ENCODE measurements at regions not wholly inside any gene's neighbourhood (a gene's known extent, or its start where the extent isn't known, plus 50 kb on each side); places are given as distances from the start of the nearest gene placed in this dataset.

DNA sequence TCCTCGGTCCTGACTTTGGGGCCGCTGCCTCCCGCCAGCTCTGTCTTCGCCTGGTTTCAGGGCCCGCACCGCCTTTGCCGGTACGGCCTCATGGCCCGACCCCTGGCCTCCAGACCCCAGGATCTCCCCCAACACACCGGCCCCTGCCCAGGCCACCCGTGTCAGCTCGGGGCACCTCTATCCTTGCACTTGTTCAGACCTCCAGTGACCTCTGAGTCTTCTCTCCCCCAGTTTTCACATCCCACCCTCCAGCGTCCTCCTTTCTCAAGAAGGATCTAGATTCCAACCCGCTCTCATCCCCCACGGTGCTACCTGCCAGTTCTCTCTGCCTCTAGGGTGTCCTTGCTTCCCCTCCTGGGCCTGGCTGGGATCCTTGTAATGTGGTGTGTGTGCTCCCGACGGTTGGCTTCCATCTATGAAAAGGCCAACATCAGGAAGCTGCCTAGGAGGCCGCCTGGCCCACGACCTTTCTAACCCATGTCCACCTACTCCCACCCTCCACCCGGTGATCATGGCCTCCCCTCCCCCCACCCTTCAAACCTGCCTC, 61.1 kb downstream of the SPATA31C2 start:
- no peak for DNase-seq

DNA sequence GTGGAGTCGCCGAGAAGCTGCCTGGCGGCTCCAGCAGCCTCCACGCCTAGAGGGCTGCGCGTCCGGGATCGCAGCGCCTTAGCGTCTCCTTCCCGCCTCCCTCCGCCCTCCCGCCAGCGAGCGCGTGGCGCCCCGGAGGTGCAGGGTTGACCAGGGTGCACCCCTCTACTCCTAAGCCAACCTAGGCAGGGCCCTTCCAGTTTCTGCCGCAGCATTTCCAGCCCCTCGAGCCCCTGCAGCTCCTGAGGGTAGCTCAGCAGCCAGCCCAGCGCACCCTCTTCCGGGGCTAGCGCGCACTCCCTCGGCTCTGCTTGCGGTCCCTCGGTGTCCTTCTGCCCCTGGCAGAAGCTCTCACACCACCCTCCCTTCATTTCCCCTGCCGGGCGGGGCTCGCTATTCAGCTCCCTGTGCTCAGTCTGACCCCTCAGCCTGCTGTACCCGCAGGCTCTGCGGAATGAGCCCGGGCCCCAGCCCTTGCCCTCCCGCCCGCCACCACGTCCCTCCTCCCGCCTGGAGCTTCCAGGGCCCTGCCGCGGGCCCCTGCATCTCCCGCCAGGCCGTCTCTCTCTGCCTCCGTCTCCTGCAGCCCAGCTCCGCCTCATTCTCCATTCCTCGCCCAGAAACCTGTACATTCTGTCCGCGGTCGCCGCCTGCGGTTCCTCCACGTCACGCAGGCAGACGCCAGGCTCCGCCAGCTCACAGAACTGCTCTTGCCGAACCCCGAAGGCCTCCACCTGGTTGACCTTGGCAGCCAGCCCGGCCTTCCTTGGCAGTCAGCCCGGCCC, 61.8 kb downstream of the SPATA31C2 start:
- peak; percentile 44 for DNase-seq

- no peak for DNase-seq
Measured at GRCh38 chr9:88075966-88076285, 62.3 kb downstream of the SPATA31C2 start.

DNA sequence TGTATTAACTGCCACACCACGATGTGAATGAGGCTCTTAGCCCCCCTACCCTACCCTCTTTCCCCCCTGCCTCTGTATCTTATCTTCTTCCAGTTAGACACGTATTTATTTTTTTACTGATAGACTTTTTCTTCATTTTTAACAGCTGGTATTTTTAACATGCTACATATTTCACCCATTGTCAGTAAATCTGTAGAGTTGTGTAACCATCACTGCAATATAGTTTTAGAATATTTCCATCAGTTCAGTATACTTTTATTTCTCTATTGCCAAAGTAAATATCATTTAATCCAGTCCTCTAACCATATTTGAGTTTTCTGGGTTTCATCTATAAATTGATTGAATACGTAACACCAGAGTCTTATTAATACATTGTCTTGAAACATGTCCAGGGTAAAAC, 62.8 kb downstream of the SPATA31C2 start:
- no peak for DNase-seq

- DNase-seq = no peak
Measured at GRCh38 chr9:88074931-88075330, 63.3 kb downstream of the SPATA31C2 start.

- no peak for DNase-seq
Measured at GRCh38 chr9:88072831-88073375, 65.4 kb downstream of the SPATA31C2 start.

DNA sequence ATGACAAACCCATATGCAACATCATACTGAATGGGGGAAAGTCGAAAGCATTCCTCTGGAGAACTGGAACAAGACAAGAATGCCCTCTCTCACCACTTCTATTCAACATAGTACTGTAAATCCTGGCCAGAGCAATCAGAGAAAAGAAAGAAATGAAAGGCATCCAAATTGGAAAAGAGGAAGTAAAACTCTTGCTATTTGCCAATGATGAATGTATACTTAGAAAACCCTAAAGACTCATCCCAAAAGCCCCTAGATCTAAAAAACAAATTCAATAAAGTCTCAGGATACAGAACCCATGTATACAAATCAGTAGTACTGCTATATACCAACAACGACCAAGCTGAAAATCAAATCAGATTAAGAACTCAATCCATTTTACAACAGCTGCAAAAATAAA, 66.9 kb downstream of the SPATA31C2 start:
- no peak for DNase-seq

GRCh38 chr9:88065619-88066018, 72.7 kb downstream of the SPATA31C2 start:
- DNase-seq = no peak

GRCh38 chr9:88064554-88064953, 73.7 kb downstream of the SPATA31C2 start:
- DNase-seq = no peak

DNA sequence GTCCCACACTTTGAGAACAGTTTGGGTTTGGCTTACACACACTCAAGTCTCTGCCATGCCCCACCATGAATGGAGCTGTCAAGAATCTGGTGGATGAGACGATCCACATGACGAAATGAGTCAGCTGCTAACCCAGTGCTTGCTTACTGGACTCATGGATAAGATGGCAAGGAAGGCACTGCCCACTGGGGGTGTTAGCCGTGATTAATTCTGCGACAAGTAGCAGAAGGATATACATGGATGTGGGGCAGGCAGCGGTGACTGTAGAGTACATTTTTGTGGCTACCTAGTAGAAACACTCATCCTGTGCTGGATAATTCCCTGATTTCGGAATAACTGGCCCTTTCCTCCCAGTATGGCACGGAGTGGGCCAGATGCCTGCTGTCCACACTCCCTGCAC, 77.5 kb downstream of the SPATA31C2 start:
- no peak for DNase-seq

- no peak for DNase-seq
Measured at GRCh38 chr9:88059469-88059868, 78.8 kb downstream of the SPATA31C2 start.

DNA sequence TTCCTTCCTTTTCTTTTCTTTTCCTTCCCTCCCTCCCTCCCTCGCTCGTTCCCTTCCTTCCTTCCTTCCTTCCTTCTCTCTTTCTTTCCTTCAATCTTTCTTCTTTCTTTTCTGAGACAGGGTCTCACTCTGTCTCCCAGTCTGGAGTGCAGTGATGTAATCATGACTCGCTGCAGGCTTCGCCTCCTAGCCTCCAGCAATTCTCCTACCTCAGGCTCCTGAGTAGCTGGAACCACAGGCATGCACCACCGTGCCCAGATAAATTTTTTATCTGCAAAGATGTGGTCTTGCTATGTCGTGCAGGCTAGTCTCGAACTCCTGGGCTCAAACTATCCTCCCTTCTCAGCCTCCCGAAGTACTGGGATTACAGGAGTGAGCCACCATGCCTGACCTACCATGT, 81.4 kb downstream of the SPATA31C2 start:
- no peak for DNase-seq

GRCh38 chr9:88053856-88054501, 79.6 kb upstream of the CDK20 start:
- DNase-seq = no peak

DNA sequence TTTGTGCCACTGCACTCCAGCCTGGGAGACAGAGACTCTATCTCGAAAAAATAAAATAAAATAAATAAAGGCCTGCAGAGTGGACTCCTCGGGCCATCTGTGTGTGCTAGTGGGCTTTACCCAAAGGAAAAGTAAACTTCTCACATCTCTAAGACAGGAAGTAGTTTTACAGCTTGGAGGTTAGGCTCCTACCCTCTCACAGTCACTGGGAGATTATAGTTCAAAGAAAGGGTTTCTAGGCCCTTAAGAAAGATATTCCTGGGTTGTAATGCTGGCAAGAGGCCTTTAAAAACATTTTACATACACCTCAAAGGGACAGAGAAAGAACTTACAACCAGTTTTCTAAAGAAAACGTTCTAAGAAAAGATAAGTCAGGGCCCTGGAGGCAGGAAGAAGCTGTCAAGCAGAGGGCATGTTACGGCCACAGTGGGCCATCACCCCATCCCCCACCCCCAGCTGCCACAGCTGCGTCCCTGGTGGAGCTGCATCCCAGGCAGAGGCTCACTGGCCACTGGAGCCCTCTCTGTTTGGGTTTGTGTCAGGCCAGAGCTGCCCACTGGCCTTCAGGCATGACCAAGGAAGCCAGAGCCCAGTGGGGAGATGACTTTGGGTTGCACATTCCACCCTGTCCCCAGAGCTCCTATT, 78.1 kb upstream of the CDK20 start:
- no peak for DNase-seq

GRCh38 chr9:88051138-88051537, 76.8 kb upstream of the CDK20 start:
- DNase-seq = no peak

DNA sequence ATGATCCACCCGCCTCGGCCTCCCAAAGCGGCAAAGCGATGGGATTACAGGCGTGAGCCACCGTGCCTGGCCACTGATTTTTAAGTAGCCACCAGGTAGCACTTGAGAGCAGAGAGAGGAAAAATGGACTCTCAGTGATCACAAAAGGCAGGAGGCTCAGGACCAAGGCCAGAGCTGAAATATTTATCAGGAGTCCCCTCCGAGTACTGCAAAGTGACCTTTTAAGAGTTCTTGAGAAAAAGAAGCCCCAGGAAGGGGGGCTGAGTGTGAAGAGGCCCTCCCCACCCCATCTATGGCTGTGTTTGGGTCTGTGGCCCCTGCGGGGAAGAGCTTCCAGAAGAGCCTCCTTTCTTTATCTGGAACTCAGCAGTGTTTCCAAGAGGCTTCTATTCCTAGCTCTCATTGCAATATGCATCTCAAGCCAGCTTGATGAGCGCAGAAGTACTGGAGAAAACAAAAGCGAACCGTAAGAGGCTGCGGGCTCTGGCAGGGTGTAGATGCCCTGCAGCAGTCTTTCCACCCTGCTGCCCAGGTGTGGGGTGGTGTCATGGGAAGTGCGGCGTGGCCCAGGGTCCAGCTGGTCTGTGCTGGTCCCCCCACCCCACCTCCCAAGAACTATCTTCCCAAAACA, 75.5 kb upstream of the CDK20 start:
- no peak for DNase-seq

DNA sequence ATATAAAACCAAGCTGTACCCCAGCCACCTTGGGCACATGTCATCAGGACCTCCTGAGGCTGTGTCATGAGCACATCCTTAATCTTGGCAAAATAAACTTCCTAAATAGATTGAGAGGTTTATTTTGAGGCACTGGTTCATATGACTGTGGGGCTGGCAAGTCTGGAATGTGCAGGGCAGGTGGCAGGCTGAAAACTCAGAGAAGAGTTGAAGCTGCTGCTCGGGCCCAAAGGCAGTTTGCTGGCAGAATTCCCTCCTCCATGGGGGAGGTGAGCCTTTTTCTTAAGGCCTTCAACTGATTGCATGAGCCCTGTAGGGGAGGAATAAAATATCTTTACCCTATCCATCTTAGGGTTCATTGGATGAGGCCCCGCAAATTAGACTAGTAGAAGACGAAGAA, 72.2 kb upstream of the CDK20 start:
- DNase-seq = no peak

DNA sequence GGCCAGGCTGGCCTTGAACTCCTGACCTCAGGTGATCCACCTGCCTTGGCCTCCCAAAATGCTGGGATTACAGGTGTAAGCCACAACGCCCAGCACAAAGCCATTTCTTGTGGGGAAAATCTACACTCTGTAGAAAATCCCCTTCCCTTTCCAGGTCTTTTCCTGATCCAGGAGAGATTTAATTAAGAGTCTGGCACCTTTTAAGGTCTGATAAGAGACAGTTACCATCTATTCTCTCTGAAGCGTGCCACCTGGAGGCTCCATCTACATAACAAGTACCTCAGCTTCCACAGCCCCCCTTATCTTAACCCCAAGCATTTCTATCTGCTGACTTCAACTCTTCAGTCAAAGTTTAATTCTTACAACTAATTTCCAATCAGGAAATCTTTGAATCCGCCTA, 71.4 kb upstream of the CDK20 start:
- DNase-seq = no peak

DNA sequence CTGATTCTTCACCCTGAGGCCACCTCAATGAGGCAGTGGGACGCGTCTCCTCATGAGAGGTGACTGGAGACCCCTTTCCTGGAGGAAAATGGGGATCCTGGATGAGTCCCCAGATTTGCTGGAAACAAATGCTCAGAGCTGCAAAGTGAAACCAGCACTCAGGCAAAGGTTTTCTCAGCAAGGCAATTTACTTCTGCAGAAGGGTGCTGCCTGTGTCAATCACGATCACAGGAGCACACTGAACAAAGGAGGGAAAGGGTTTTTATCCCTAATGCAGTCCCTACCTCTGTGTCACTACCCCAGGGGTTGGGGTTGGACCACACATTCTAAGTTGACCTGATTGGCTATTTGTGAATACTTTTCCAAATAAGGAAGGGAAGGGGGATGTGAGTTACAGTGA, 69.9 kb upstream of the CDK20 start:
- no peak for DNase-seq

GRCh38 chr9:88043647-88044046, 69.3 kb upstream of the CDK20 start:
- no peak for DNase-seq

GRCh38 chr9:88041447-88041846, 67.1 kb upstream of the CDK20 start:
- no peak for DNase-seq

DNA sequence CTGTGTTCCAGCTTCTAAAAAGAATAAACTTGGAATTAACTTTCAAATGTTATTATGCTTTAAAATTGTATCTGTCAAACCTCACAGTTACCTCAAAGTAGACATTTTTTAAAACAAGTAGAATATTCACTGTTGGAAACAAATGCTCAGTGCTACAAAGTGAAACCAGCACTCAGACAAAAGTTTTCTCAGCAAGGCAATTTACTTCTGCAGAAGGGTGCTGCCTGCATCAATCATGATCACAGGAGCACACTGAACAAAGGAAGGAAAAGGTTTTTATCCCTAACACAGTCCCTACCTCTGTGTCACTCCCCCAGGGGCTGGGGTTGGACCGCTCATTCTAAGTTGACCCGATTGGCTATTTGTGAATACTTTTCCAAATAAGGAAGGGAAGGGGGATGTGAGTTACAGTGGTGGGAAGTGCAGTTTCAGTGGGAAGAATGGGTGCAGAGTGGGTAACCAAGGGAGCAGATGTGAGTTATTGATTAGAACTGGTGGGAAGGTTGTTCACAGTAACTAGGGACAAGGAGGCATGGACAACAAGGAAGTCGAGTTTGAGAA, 63.0 kb upstream of the CDK20 start:
- DNase-seq = no peak

DNA sequence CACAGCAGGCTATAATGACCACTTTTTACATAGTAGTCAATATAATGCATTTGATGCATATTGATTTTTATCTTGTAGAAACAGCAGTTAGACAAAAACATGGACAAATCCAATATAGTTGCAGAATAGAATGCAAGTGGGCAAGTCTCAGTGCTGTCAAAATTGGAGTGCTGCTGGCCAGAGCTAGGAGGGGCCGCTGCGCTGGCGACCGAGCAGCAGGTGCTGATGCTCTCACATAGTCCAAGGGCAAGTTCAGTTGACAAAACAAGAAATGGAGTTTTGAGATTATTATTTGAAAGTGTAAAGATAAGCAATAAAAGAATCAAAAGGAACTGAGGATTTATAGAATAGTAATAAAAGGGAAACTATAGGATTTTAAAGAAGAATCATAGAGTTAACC, 60.6 kb upstream of the CDK20 start:
- no peak for DNase-seq
